SK-N-SH treated with all-trans-retinoic acid at 6 μM for 48 hours (cell line): ENCODE measurements at regions not wholly inside any gene's neighbourhood (a gene's known extent, or its start where the extent isn't known, plus 50 kb on each side); places are given as distances from the start of the nearest gene placed in this dataset.

Source experiments
- ATAC-seq: fragments of 200-7000 bp; cut with Tn5 transposase; 3 replicates; pipeline ENCODE4 v1.9.1; 2020; ENCODE audit warnings: mild to moderate bottlenecking, moderate library complexity
- ARNTL ChIP-seq: fragments of 450-650 bp; formaldehyde crosslinking; IDR thresholded peaks from 2 replicates; pipeline ENCODE4 v1.5.0; 2020; ENCODE audit warnings: low read depth, mild to moderate bottlenecking, moderate library complexity, borderline replicate concordance
- CSRNP3 ChIP-seq: fragments of 250-450 bp; sonication (Bioruptor Pico); IDR thresholded peaks from 2 replicates; pipeline ENCODE4 v1.5.1; 2021; ENCODE audit warnings: mild to moderate bottlenecking, moderate library complexity
- ESRRG ChIP-seq: fragments of 250-450 bp; sonication (Bioruptor Pico); IDR thresholded peaks from 2 replicates; pipeline ENCODE4 v1.6.1; 2021; ENCODE audit warnings: mild to moderate bottlenecking
- GLIS3 ChIP-seq: fragments of 250-450 bp; sonication (Bioruptor Pico); IDR thresholded peaks from 2 replicates; pipeline ENCODE4 v1.5.0; 2020; ENCODE audit warnings: mild to moderate bottlenecking, moderate library complexity
- ISL1 ChIP-seq: fragments of 250-450 bp; sonication (Bioruptor Pico); IDR thresholded peaks from 2 replicates; pipeline ENCODE4 v2.1.2; 2022; ENCODE audit warnings: mild to moderate bottlenecking, moderate library complexity
- PATZ1 ChIP-seq: fragments of 250-450 bp; sonication (Bioruptor Pico); IDR thresholded peaks from 2 replicates; pipeline ENCODE4 v1.8.0; 2020; ENCODE audit warnings: mild to moderate bottlenecking, moderate library complexity, borderline replicate concordance
- POU6F1 ChIP-seq: fragments of 250-450 bp; sonication (Bioruptor Pico); IDR thresholded peaks from 2 replicates; pipeline ENCODE4 v1.8.0; 2021; ENCODE audit warnings: low read depth, mild to moderate bottlenecking, moderate library complexity, borderline replicate concordance
- PPARA ChIP-seq: fragments of 250-450 bp; sonication (Bioruptor Pico); IDR thresholded peaks from 2 replicates; pipeline ENCODE4 v1.5.0; 2020; ENCODE audit warnings: mild to moderate bottlenecking, borderline replicate concordance
- RARB ChIP-seq: fragments of 250-450 bp; sonication (Bioruptor Pico); IDR thresholded peaks from 2 replicates; pipeline ENCODE4 v1.8.0; 2021; ENCODE audit warnings: mild to moderate bottlenecking, moderate library complexity
- SNAI2 ChIP-seq: fragments of 250-450 bp; sonication (Bioruptor Pico); IDR thresholded peaks from 2 replicates; pipeline ENCODE4 v1.5.0; 2020; ENCODE audit warnings: mild to moderate bottlenecking, moderate library complexity
- TCF4 ChIP-seq: fragments of 250-450 bp; sonication (Bioruptor Pico); IDR thresholded peaks from 2 replicates; pipeline ENCODE4 v1.8.0; 2021; ENCODE audit warnings: mild to moderate bottlenecking, moderate library complexity, borderline replicate concordance
- TOX ChIP-seq: fragments of 250-450 bp; sonication (Bioruptor Pico); IDR thresholded peaks from 2 replicates; pipeline ENCODE4 v1.8.0; 2021; ENCODE audit warnings: mild to moderate bottlenecking, moderate library complexity, borderline replicate concordance
- TSHZ2 ChIP-seq: fragments of 250-450 bp; sonication (Bioruptor Pico); IDR thresholded peaks from 2 replicates; pipeline ENCODE4 v1.5.0; 2020; ENCODE audit warnings: mild to moderate bottlenecking, moderate library complexity
- ZC3H10 ChIP-seq: fragments of 250-450 bp; sonication (Bioruptor Pico); IDR thresholded peaks from 2 replicates; pipeline ENCODE4 v1.5.1; 2021; ENCODE audit warnings: mild to moderate bottlenecking, moderate library complexity
- ZFP3 ChIP-seq: fragments of 250-450 bp; sonication (Bioruptor Pico); IDR thresholded peaks from 2 replicates; pipeline ENCODE4 v1.5.0; 2020; ENCODE audit warnings: mild to moderate bottlenecking, moderate library complexity
- ZFP30 ChIP-seq: fragments of 450-650 bp; formaldehyde crosslinking; IDR thresholded peaks from 2 replicates; pipeline ENCODE4 v1.5.0; 2022; ENCODE audit warnings: mild to moderate bottlenecking, moderate library complexity
- ZNF565 ChIP-seq: fragments of 450-650 bp; formaldehyde crosslinking; conservative IDR thresholded peaks from 2 replicates; pipeline ENCODE4 v1.5.0; 2020; ENCODE audit warnings: low read depth, mild to moderate bottlenecking, moderate library complexity
- ZNF70 ChIP-seq: fragments of 450-650 bp; formaldehyde crosslinking; IDR thresholded peaks from 2 replicates; pipeline ENCODE4 v1.5.0; 2020; ENCODE audit warnings: mild to moderate bottlenecking, moderate library complexity
- ZNF8 ChIP-seq: fragments of 450-650 bp; formaldehyde crosslinking; IDR thresholded peaks from 2 replicates; pipeline ENCODE4 v1.5.0; 2020; ENCODE audit warnings: mild to moderate bottlenecking, moderate library complexity
- TF ChIP-seq, protein P1 (sequence below): fragments of 250-450 bp; sonication (Bioruptor Pico); IDR thresholded peaks from 2 replicates; pipeline ENCODE4 v1.5.1; 2020; ENCODE audit warnings: low read depth, mild to moderate bottlenecking, moderate library complexity

- no peak for TF ChIP-seq ESRRG (CRISPR knock-in tag)
- TF ChIP-seq RARB (CRISPR knock-in tag): no peak
- no peak for TF ChIP-seq ZFP3 (CRISPR knock-in tag)
- TF ChIP-seq CSRNP3: no peak
- no peak for TF ChIP-seq ISL1 (CRISPR knock-in tag)
- TF ChIP-seq TCF4: no peak
- TF ChIP-seq, protein P1, sequence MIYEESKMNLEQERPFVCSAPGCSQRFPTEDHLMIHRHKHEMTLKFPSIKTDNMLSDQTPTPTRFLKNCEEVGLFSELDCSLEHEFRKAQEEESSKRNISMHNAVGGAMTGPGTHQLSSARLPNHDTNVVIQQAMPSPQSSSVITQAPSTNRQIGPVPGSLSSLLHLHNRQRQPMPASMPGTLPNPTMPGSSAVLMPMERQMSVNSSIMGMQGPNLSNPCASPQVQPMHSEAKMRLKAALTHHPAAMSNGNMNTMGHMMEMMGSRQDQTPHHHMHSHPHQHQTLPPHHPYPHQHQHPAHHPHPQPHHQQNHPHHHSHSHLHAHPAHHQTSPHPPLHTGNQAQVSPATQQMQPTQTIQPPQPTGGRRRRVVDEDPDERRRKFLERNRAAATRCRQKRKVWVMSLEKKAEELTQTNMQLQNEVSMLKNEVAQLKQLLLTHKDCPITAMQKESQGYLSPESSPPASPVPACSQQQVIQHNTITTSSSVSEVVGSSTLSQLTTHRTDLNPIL (CRISPR knock-in tag): no peak
- TF ChIP-seq TOX (CRISPR knock-in tag): no peak
- no peak for TF ChIP-seq PPARA
- TF ChIP-seq TSHZ2 (CRISPR knock-in tag): no peak
- no peak for TF ChIP-seq GLIS3
- no peak for TF ChIP-seq POU6F1 (CRISPR knock-in tag)
- no peak for TF ChIP-seq ZNF565 (CRISPR knock-in tag)
- no peak for TF ChIP-seq PATZ1
- no peak for TF ChIP-seq ZFP30 (CRISPR knock-in tag)
- TF ChIP-seq ZNF70 (CRISPR knock-in tag): no peak
- no peak for TF ChIP-seq ZC3H10 (CRISPR knock-in tag)
- TF ChIP-seq ZNF8 (CRISPR knock-in tag): no peak
- no peak for ATAC-seq
These were observed 359.9 kb upstream of the XYLT1 start for GRCh38 chr16:17830651-17831050.

DNA sequence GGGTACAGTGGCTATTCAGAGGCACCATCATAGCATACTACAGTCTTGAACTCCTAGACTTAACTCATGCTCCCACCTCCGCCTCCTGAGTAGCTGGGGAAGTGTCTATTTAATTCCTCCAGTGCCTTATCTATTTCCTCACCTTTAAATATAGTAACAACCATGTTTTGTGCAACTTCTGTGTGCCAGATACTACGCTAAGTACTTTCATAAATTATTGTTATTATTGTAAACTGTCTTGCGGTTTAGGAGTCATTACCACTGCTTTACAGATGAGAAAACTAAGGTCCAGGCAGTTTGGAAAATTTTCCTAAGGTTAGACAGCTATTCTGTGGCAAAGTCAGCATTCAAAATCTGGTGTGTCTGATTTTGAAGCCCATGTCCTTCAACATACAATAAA lies 359.1 kb upstream of the XYLT1 start:
- ATAC-seq: no peak
- TF ChIP-seq ZFP30 (CRISPR knock-in tag) (no peak), TCF4 (no peak), PPARA (no peak), SNAI2 (CRISPR knock-in tag) (no peak), PATZ1 (no peak), ZNF8 (CRISPR knock-in tag) (no peak), ZFP3 (CRISPR knock-in tag) (no peak), ARNTL (CRISPR knock-in tag) (no peak), ISL1 (CRISPR knock-in tag) (no peak), ESRRG (CRISPR knock-in tag) (no peak), TSHZ2 (CRISPR knock-in tag) (no peak), CSRNP3 (no peak), ZC3H10 (CRISPR knock-in tag) (no peak), TOX (CRISPR knock-in tag) (no peak), RARB (CRISPR knock-in tag) (no peak)
